ENCODE measurements at regions not wholly inside any gene's neighbourhood (a gene's known extent, or its start where the extent isn't known, plus 50 kb on each side); places are given as distances from the start of the nearest gene placed in this dataset.

- TF ChIP-seq CTCF (IDR thresholded peaks at IDR 0.05) (no peak), POLR2A (IDR thresholded peaks at IDR 0.05) (no peak)
Measured at GRCh38 chr20:55882910-55883309, 122.4 kb downstream of the CBLN4 start.

Data from vagina (tissue), 2 donors.